ENCODE measurements at regions not wholly inside any gene's neighbourhood (a gene's known extent, or its start where the extent isn't known, plus 50 kb on each side); places are given as distances from the start of the nearest gene placed in this dataset.

DNA sequence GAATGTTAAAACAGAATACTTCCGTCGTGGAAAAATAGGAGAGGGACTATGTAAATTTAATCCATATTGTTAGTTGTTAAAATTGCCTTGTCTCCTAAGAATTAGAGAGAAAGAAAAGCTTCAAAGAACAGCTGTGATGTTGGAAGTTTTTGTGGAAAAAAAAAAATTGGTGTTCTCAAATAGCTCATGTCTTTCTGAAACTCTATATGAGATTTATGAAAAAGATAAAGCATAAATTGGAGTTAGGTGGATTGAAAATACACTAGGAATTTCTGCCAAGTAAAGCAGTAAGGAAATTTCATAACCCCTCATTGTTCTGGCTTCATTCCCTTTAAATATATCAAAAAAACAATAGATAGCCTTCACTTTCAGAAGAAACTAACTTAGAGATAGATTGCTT lies 274.0 kb upstream of the ADAMTS5 start:
- Histone ChIP-seq H3K79me2 (ENCODE audit: insufficient read depth, low read length) (no peaks in the 10 kb centered on the region), H2AFZ (ENCODE audit: low read length) (no peak overlapping the region), H4K20me1 (ENCODE audit: insufficient read depth, low read length) (no peaks in the 10 kb centered on the region), H3K9me3 (ENCODE audit: low read depth, low read length) (no peaks in the 10 kb centered on the region), H3K27me3 (ENCODE audit: insufficient read depth, low read length) (no peaks in the 10 kb centered on the region), H3K36me3 (ENCODE audit: insufficient read depth, low read length) (no peaks in the 10 kb centered on the region), H3K4me2 (ENCODE audit: insufficient read depth, low read length) (no peak overlapping the region), H3K27ac (ENCODE audit: low read depth, low read length) (no peak overlapping the region), H3K4me1 (ENCODE audit: insufficient read depth, low read length) (peaks cover 6% of the 10 kb centered on the region), H3K4me3 (ENCODE audit: insufficient read depth, low read length) (no peak overlapping the region)
- TF ChIP-seq, protein P1, sequence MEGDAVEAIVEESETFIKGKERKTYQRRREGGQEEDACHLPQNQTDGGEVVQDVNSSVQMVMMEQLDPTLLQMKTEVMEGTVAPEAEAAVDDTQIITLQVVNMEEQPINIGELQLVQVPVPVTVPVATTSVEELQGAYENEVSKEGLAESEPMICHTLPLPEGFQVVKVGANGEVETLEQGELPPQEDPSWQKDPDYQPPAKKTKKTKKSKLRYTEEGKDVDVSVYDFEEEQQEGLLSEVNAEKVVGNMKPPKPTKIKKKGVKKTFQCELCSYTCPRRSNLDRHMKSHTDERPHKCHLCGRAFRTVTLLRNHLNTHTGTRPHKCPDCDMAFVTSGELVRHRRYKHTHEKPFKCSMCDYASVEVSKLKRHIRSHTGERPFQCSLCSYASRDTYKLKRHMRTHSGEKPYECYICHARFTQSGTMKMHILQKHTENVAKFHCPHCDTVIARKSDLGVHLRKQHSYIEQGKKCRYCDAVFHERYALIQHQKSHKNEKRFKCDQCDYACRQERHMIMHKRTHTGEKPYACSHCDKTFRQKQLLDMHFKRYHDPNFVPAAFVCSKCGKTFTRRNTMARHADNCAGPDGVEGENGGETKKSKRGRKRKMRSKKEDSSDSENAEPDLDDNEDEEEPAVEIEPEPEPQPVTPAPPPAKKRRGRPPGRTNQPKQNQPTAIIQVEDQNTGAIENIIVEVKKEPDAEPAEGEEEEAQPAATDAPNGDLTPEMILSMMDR (IDR thresholded peaks at IDR 0.05; ENCODE audit: extremely low read depth, low read depth, low read length): no peak
- no peak for DNase-seq (ENCODE audit: insufficient read length, low spot score, missing footprints)

DNA sequence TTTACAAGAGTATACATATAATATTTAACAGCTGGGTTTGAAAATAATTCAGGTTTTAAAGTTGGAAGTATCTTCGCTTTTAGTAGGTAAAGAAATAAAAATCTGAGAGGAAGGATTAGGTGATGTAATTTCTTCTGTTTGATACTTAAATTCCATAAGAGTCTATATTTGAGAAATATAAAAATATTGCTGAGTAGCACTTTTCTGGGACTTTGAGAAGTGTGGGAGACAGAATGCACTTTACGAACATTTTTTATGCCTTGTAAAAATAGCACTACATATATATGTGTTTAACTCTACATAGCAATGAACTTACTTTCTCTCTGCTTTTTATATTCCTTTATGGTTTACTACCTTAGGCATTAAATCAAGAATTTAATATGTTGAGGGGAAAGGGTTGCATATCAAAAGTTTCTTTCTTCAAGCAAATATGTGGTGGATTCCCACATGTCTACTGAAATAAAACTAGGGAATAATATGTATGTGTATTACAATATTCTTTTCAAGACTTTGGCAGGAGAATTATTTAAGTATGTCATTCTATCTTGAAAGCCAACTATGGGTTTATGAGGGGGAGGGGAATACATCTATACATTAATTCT lies 266.7 kb upstream of the ADAMTS5 start:
- no peak for DNase-seq (ENCODE audit: insufficient read length, low spot score, missing footprints)
- no peaks in the 10 kb centered on the region for H3K27me3 ChIP-seq (ENCODE audit: insufficient read depth, low read length)
- TF ChIP-seq, protein P1 (IDR thresholded peaks at IDR 0.05; ENCODE audit: extremely low read depth, low read depth, low read length): no peak
- no peak overlapping the region for H2AFZ ChIP-seq (ENCODE audit: low read length)
- H3K9me3 ChIP-seq (ENCODE audit: low read depth, low read length): no peaks in the 10 kb centered on the region
- H3K36me3 ChIP-seq (ENCODE audit: insufficient read depth, low read length): no peaks in the 10 kb centered on the region
- no peak overlapping the region for H3K4me2 ChIP-seq (ENCODE audit: insufficient read depth, low read length)
- H3K79me2 ChIP-seq (ENCODE audit: insufficient read depth, low read length): no peaks in the 10 kb centered on the region
- H3K4me1 ChIP-seq (ENCODE audit: insufficient read depth, low read length): no peaks in the 10 kb centered on the region
- no peaks in the 10 kb centered on the region for H4K20me1 ChIP-seq (ENCODE audit: insufficient read depth, low read length)
- no peak overlapping the region for H3K27ac ChIP-seq (ENCODE audit: low read depth, low read length)
- no peak overlapping the region for H3K4me3 ChIP-seq (ENCODE audit: insufficient read depth, low read length)

DNA sequence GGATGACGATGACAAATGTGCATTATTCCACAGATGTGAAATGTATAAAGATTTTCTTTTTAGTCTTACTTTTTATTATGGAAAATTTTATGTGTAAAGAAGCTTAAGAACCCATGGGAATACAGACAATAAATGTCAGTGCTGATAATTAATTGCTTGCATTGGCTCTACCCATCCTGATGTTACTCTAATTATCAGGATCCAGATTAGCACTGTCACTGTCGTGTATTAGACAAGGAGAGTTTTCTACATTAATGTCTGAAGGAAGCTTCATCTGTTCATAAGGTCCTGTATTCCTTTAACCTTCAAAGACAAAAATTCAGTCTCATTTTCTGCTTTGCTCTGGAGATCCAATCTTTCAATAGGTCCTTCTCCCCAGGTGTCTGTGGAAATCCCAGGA lies 259.1 kb upstream of the ADAMTS5 start:
- Histone ChIP-seq H3K4me2 (ENCODE audit: insufficient read depth, low read length) (no peak overlapping the region), H3K27ac (ENCODE audit: low read depth, low read length) (no peak overlapping the region), H3K4me1 (ENCODE audit: insufficient read depth, low read length) (peaks cover 12% of the 10 kb centered on the region), H4K20me1 (ENCODE audit: insufficient read depth, low read length) (no peaks in the 10 kb centered on the region), H3K36me3 (ENCODE audit: insufficient read depth, low read length) (no peaks in the 10 kb centered on the region), H2AFZ (ENCODE audit: low read length) (no peak overlapping the region), H3K79me2 (ENCODE audit: insufficient read depth, low read length) (no peaks in the 10 kb centered on the region), H3K9me3 (ENCODE audit: low read depth, low read length) (no peaks in the 10 kb centered on the region), H3K4me3 (ENCODE audit: insufficient read depth, low read length) (no peak overlapping the region), H3K27me3 (ENCODE audit: insufficient read depth, low read length) (no peaks in the 10 kb centered on the region)
- TF ChIP-seq, protein P1 (IDR thresholded peaks at IDR 0.05; ENCODE audit: extremely low read depth, low read depth, low read length): no peak
- no peak for DNase-seq (ENCODE audit: insufficient read length, low spot score, missing footprints)

DNA sequence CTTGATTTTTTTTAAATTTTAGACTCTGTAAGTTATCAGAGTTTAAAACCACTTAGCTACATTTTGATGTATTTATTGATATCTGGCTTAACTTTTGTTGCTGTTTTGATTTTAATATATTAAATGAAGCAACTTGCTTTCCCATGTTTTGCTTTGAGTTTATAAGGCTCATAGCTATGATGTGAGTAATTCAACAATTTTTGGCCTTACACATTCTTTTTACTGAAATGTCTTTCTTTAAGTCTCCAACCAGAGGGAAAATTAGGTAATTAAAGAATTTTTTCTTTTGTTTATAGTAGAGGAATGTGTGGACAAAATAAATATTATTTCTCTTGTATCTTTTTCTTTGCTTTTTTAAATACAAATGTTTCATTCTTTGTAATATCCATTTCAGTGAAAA lies 258.3 kb upstream of the ADAMTS5 start:
- H3K27ac ChIP-seq (ENCODE audit: low read depth, low read length): peak overlapping the region; percentile 34
- H3K9me3 ChIP-seq (ENCODE audit: low read depth, low read length): no peaks in the 10 kb centered on the region
- H3K4me1 ChIP-seq (ENCODE audit: insufficient read depth, low read length): peaks cover 12% of the 10 kb centered on the region
- no peaks in the 10 kb centered on the region for H3K36me3 ChIP-seq (ENCODE audit: insufficient read depth, low read length)
- no peaks in the 10 kb centered on the region for H3K27me3 ChIP-seq (ENCODE audit: insufficient read depth, low read length)
- TF ChIP-seq, protein P1 (IDR thresholded peaks at IDR 0.05; ENCODE audit: extremely low read depth, low read depth, low read length): no peak
- H4K20me1 ChIP-seq (ENCODE audit: insufficient read depth, low read length): no peaks in the 10 kb centered on the region
- no peak overlapping the region for H3K4me3 ChIP-seq (ENCODE audit: insufficient read depth, low read length)
- H3K79me2 ChIP-seq (ENCODE audit: insufficient read depth, low read length): no peaks in the 10 kb centered on the region
- no peak for DNase-seq (ENCODE audit: insufficient read length, low spot score, missing footprints)
- H2AFZ ChIP-seq (ENCODE audit: low read length): no peak overlapping the region
- H3K4me2 ChIP-seq (ENCODE audit: insufficient read depth, low read length): no peak overlapping the region

Measured in osteoblast (primary cell).